AG10803 (cell line): ENCODE measurements at regions not wholly inside any gene's neighbourhood (a gene's known extent, or its start where the extent isn't known, plus 50 kb on each side); places are given as distances from the start of the nearest gene placed in this dataset.
"Not testable (repeated sequence)": the region's sequence is repeated elsewhere in the genome, so short reads cannot be mapped to it uniquely, and the experiment has no call there.

ENCODE experiments used
- DNase-seq: peaks from one replicate; pipeline ENCODE4 v3.0.0; 2010; ENCODE audit warnings: low read depth
- H3K4me3 ChIP-seq: 2 replicates; pipeline ENCODE4 v1.5.1; 2011; ENCODE audit warnings: mild to moderate bottlenecking, low read length, control low read depth
- CTCF ChIP-seq: conservative IDR thresholded peaks from 2 replicates; pipeline ENCODE4 v1.5.1; 2011; ENCODE audit warnings: mild to moderate bottlenecking, low read length, control low read depth, inconsistent platforms

GRCh38 chrX:139015627-139016026 lies 304.1 kb upstream of the FGF13 start:
- no peak for TF ChIP-seq CTCF
- no peak for DNase-seq
- H3K4me3 ChIP-seq: no peak overlapping the region

GRCh38 chrX:139008185-139008584 lies 296.7 kb upstream of the FGF13 start:
- no peak for DNase-seq
- TF ChIP-seq CTCF: no peak
- H3K4me3 ChIP-seq: no peak overlapping the region

GRCh38 chrX:139003856-139004527 lies 292.5 kb upstream of the FGF13 start:
- DNase-seq, H3K4me3 ChIP-seq: not testable (repeated sequence)

- no peak for TF ChIP-seq CTCF
- no peak overlapping the region for H3K4me3 ChIP-seq
- DNase-seq: no peak
Observed at GRCh38 chrX:139002319-139002718, 290.8 kb upstream of the FGF13 start.

- no peak overlapping the region for H3K4me3 ChIP-seq
- no peak for DNase-seq
- no peak for TF ChIP-seq CTCF
Observed at GRCh38 chrX:138996268-138996667, 284.8 kb upstream of the FGF13 start.

GRCh38 chrX:138995458-138995857 lies 283.9 kb upstream of the FGF13 start:
- TF ChIP-seq CTCF: no peak
- no peak for DNase-seq
- no peak overlapping the region for H3K4me3 ChIP-seq

GRCh38 chrX:138990425-138990824 lies 278.9 kb upstream of the FGF13 start:
- DNase-seq, H3K4me3 ChIP-seq: not testable (repeated sequence)

GRCh38 chrX:138986866-138987265 lies 275.3 kb upstream of the FGF13 start:
- peak; percentile 17 for DNase-seq
- TF ChIP-seq CTCF: no peak
- H3K4me3 ChIP-seq: no peak overlapping the region
